GM23248 (cell line): ENCODE measurements at regions not wholly inside any gene's neighbourhood (a gene's known extent, or its start where the extent isn't known, plus 50 kb on each side); places are given as distances from the start of the nearest gene placed in this dataset.

ENCODE experiments used
- EZH2 ChIP-seq: fragments of 200-600 bp; sonication (generic); IDR thresholded peaks from 2 replicates; pipeline ENCODE4 v1.6.1; 2018; ENCODE audit warnings: antibody characterized with exemption, mild to moderate bottlenecking; ENCODE audit not compliant: insufficient read depth, poor library complexity, severe bottlenecking
- EZH2phosphoT487 ChIP-seq: fragments of 200-600 bp; sonication (generic); IDR thresholded peaks from 2 replicates; pipeline ENCODE4 v1.6.1; 2018; ENCODE audit warnings: antibody characterized with exemption, moderate library complexity, mild to moderate bottlenecking, low read depth; ENCODE audit not compliant: insufficient read depth

DNA sequence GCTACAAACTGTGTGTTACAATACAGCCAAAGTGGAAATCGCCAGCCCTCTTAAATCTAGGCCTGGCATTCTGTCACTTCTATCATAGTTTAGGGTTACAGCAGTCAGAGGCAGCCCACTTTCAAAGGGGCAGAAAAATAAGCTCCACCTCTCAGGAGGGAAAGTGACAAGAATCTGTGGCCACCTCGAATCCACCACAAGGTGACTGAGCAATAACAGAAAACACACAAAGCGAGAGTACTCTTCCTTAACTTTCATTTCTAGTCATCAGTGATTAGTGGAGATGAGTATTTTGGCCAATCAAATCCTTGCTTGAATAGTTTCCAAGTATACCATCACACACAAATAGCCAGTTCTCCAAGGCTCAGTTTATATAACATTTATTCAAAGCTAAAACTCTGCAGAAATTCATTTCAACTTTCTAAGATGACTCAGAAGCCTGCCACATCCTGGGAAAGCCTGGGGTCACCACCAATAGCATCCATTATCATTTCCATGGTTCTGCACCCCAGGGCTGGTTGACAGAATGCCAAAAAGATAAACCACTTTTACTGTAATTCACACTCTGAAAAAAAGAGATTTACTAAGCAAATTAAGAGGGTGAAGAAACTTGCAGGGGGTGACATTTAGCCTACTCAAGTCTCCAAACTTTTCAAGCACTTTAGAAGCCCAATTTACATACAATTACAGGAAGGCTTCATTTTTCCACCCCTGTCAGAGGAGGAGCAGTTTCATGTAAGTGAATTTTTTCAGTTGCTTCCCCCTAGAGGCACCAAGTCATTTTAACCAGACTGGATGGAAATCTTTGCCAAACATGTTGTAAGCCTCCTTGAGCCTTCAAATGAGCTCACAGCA lies 66.8 kb downstream of the SALL1 start:
- TF ChIP-seq EZH2, result no peak
- TF ChIP-seq EZH2phosphoT487, result no peak
